ENCODE measurements at regions not wholly inside any gene's neighbourhood (a gene's known extent, or its start where the extent isn't known, plus 50 kb on each side); places are given as distances from the start of the nearest gene placed in this dataset.

- TF ChIP-seq POLR2AphosphoS5 (IDR thresholded peaks at IDR 0.05; ENCODE audit: low read depth, low read length) (no peak), POLR2A (IDR thresholded peaks at IDR 0.05; ENCODE audit: low read depth, low read length) (no peak)
Measured at GRCh38 chr1:82640352-82640751, 839.6 kb downstream of the ADGRL2 start.
